ENCODE measurements at regions not wholly inside any gene's neighbourhood (a gene's known extent, or its start where the extent isn't known, plus 50 kb on each side); places are given as distances from the start of the nearest gene placed in this dataset.

DNA sequence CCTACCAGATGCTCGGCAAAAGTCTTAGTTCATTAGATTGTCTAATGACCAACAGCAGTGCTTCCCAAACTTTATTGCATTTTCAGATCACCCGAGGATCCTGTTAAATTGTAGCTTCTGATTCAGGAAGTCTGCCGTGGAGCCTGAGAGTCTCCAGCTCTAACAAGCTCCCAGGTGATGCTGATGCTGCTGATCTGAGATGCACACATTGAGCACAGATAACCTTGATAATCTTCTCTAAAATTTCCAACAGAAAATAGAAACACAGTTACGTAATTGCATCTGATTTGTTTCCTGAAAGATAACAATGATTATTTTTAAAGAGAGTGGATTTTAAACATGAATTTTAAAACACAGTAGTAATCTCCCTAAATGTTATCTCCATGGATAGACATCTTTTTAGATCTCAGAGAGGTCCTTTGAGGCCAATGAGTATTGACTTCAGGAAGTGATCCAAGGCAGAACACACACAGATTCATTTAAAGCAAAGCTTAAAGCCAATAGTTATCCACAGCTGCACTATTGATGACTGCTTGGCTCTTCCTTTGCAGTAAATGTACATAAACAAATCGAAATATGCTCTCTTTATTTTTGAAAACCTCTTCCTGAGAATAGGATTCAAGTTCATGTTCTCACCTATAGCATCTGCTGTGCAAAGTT, 122.8 kb upstream of the TNPO1 start:
- no peak overlapping the region for H3K14ac ChIP-seq (ENCODE audit: insufficient read depth, low read length)
- no peak overlapping the region for H3K56ac ChIP-seq (ENCODE audit: insufficient read length, low read depth, low read length)
- no peak overlapping the region for H3K4ac ChIP-seq (ENCODE audit: low read depth, low read length)
- H2BK20ac ChIP-seq (ENCODE audit: low read depth, low read length, poor library complexity, severe bottlenecking), result no peak overlapping the region
- H2BK5ac ChIP-seq (ENCODE audit: insufficient read length, low read length), result no peak overlapping the region
- H4K5ac ChIP-seq (ENCODE audit: insufficient read length, low read depth, low read length), result no peak overlapping the region
- Mint-ChIP-seq H3K9me3 (no peaks in the 10 kb centered on the region), H3K27me3 (ENCODE audit: low read depth) (peaks cover 4% of the 10 kb centered on the region), H3K4me3 (no peak overlapping the region), H3K4me1 (no peaks in the 10 kb centered on the region), H3K36me3 (ENCODE audit: insufficient read depth in 1 of 3, low read depth in 3 of 3) (no peaks in the 10 kb centered on the region), H3K27ac (no peak overlapping the region)
- TF ChIP-seq, protein P1, sequence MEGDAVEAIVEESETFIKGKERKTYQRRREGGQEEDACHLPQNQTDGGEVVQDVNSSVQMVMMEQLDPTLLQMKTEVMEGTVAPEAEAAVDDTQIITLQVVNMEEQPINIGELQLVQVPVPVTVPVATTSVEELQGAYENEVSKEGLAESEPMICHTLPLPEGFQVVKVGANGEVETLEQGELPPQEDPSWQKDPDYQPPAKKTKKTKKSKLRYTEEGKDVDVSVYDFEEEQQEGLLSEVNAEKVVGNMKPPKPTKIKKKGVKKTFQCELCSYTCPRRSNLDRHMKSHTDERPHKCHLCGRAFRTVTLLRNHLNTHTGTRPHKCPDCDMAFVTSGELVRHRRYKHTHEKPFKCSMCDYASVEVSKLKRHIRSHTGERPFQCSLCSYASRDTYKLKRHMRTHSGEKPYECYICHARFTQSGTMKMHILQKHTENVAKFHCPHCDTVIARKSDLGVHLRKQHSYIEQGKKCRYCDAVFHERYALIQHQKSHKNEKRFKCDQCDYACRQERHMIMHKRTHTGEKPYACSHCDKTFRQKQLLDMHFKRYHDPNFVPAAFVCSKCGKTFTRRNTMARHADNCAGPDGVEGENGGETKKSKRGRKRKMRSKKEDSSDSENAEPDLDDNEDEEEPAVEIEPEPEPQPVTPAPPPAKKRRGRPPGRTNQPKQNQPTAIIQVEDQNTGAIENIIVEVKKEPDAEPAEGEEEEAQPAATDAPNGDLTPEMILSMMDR (conservative IDR thresholded peaks at IDR 0.05), result no peak
- no peaks in the 10 kb centered on the region for H3K23me2 ChIP-seq (ENCODE audit: insufficient read length, low read depth, low read length, poor library complexity, severe bottlenecking)
- H3K27me3 ChIP-seq (ENCODE audit: insufficient read depth, low read length), result no peaks in the 10 kb centered on the region
- H3K18ac ChIP-seq (ENCODE audit: insufficient read length, low read depth, low read length), result no peak overlapping the region
- no peaks in the 10 kb centered on the region for H3K79me2 ChIP-seq (ENCODE audit: insufficient read depth, low read length)
- no peak overlapping the region for H3K23ac ChIP-seq (ENCODE audit: insufficient read length, low read depth, low read length)
- no peaks in the 10 kb centered on the region for H3K9me3 ChIP-seq (ENCODE audit: control insufficient read depth, low read depth, low read length)
- H2AK5ac ChIP-seq (ENCODE audit: insufficient read length, low read length), result no peak overlapping the region
- no peaks in the 10 kb centered on the region for H3K4me1 ChIP-seq (ENCODE audit: insufficient read depth, low read length)
- H2BK120ac ChIP-seq (ENCODE audit: low read depth, low read length, poor library complexity, severe bottlenecking), result no peak overlapping the region
- H4K8ac ChIP-seq (replicated peaks; ENCODE audit: insufficient read length, low read depth, low read length), result no peak overlapping the region
- H2AFZ ChIP-seq (ENCODE audit: low read length), result no peak overlapping the region
- H4K20me1 ChIP-seq (ENCODE audit: control insufficient read depth, insufficient read depth, insufficient read length), result no peaks in the 10 kb centered on the region
- H3K79me1 ChIP-seq (ENCODE audit: insufficient read depth, low read depth, low read length, poor library complexity, severe bottlenecking), result no peaks in the 10 kb centered on the region
- no peak for DNase-seq
- no peak overlapping the region for H2BK15ac ChIP-seq (ENCODE audit: low read depth, low read length)
- H3K27ac ChIP-seq (ENCODE audit: insufficient read length, low read depth, low read length), result no peak overlapping the region
- H2BK12ac ChIP-seq (ENCODE audit: insufficient read length, low read depth, low read length), result no peak overlapping the region
- no peak overlapping the region for H3K9ac ChIP-seq (ENCODE audit: extremely low read depth, insufficient read length, low read length)
- no CpG with 5 or more reads among the region's 5 CpGs for WGBS (ENCODE audit: extremely low coverage, insufficient read length, low lambda C conversion rate)
- no peak overlapping the region for H3K4me2 ChIP-seq (ENCODE audit: insufficient read depth, insufficient read length, low read length)
- H4K91ac ChIP-seq (ENCODE audit: insufficient read length, low read depth, low read length), result no peak overlapping the region
- H3T11ph ChIP-seq (ENCODE audit: low read length), result no peak overlapping the region

Data from H9 (cell line).